Loucy (cell line): ENCODE measurements at regions not wholly inside any gene's neighbourhood (a gene's known extent, or its start where the extent isn't known, plus 50 kb on each side); places are given as distances from the start of the nearest gene placed in this dataset.

ENCODE experiments used
- EZH2phosphoT487 ChIP-seq: fragments of 200-600 bp; IDR thresholded peaks from 2 replicates; pipeline ENCODE4 v1.6.1; 2018; ENCODE audit warnings: antibody characterized with exemption, mild to moderate bottlenecking, moderate library complexity, borderline replicate concordance
- TF ChIP-seq, protein P1 (sequence below): fragments of 200-600 bp; sonication (generic); conservative IDR thresholded peaks from 2 replicates; pipeline ENCODE4 v1.5.1; 2014; ENCODE audit warnings: mild to moderate bottlenecking, antibody characterized with exemption, low read length

DNA sequence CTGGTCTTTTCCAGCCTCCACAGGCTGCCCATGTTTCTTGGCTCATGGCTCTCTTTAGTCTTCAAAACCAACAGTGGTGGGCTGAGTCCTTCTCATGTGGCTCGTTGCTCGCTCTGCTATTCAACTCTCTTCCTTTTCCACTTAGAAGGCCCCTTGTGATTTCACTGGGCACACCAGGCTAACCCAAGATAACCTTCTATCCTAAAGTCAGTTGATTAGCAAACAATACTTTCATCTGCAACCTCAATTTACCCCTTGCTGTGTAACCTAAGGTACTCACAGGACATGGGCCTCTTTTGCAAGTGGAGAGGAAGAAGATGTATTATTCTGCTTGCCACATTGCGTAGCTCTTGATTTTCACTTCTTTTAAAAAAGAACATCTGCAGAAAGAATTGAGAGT is 79.6 kb downstream of the UTRN start:
- TF ChIP-seq, protein P1, sequence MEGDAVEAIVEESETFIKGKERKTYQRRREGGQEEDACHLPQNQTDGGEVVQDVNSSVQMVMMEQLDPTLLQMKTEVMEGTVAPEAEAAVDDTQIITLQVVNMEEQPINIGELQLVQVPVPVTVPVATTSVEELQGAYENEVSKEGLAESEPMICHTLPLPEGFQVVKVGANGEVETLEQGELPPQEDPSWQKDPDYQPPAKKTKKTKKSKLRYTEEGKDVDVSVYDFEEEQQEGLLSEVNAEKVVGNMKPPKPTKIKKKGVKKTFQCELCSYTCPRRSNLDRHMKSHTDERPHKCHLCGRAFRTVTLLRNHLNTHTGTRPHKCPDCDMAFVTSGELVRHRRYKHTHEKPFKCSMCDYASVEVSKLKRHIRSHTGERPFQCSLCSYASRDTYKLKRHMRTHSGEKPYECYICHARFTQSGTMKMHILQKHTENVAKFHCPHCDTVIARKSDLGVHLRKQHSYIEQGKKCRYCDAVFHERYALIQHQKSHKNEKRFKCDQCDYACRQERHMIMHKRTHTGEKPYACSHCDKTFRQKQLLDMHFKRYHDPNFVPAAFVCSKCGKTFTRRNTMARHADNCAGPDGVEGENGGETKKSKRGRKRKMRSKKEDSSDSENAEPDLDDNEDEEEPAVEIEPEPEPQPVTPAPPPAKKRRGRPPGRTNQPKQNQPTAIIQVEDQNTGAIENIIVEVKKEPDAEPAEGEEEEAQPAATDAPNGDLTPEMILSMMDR = no peak
- no peak for TF ChIP-seq EZH2phosphoT487
